Ishikawa (cell line): ENCODE measurements at regions not wholly inside any gene's neighbourhood (a gene's known extent, or its start where the extent isn't known, plus 50 kb on each side); places are given as distances from the start of the nearest gene placed in this dataset.

Experiments
- CEBPB ChIP-seq: IDR thresholded peaks from 2 replicates; pipeline ENCODE4 v1.6.1; 2012
- CREB1 ChIP-seq: IDR thresholded peaks from 2 replicates; pipeline ENCODE4 v1.6.1; 2012; ENCODE audit warnings: low read depth
- EGR1 ChIP-seq: IDR thresholded peaks from 2 replicates; pipeline ENCODE4 v1.6.1; 2012
- EP300 ChIP-seq: IDR thresholded peaks from 2 replicates; pipeline ENCODE4 v1.6.1; 2012; ENCODE audit warnings: borderline replicate concordance
- FOXM1 ChIP-seq: IDR thresholded peaks from 2 replicates; pipeline ENCODE4 v1.6.1; 2012; ENCODE audit warnings: low read depth, borderline replicate concordance
- NFIC ChIP-seq: IDR thresholded peaks from 2 replicates; pipeline ENCODE4 v1.6.1; 2012
- RAD21 ChIP-seq: IDR thresholded peaks from 2 replicates; pipeline ENCODE4 v1.6.1; 2012; ENCODE audit warnings: low read depth
- TAF1 ChIP-seq: IDR thresholded peaks from 2 replicates; pipeline ENCODE4 v1.6.1; 2012; ENCODE audit warnings: low read depth, mild to moderate bottlenecking
- TCF12 ChIP-seq: IDR thresholded peaks from 2 replicates; pipeline ENCODE4 v1.6.1; 2012; ENCODE audit warnings: low read depth
- TEAD4 ChIP-seq: IDR thresholded peaks from 2 replicates; pipeline ENCODE4 v1.6.1; 2012
- USF1 ChIP-seq: IDR thresholded peaks from 2 replicates; pipeline ENCODE4 v1.6.1; 2012
- YY1 ChIP-seq: IDR thresholded peaks from 2 replicates; pipeline ENCODE4 v1.6.1; 2012; ENCODE audit warnings: low read depth
- ZBTB7A ChIP-seq: IDR thresholded peaks from 2 replicates; pipeline ENCODE4 v1.6.1; 2012; ENCODE audit warnings: low read depth
- TF ChIP-seq, protein P1 (sequence below): IDR thresholded peaks from 2 replicates; pipeline ENCODE4 v1.6.1; 2012
- TF ChIP-seq, protein P2 (sequence below): IDR thresholded peaks from 2 replicates; pipeline ENCODE4 v1.6.1; 2012; ENCODE audit warnings: low read depth, mild to moderate bottlenecking

DNA sequence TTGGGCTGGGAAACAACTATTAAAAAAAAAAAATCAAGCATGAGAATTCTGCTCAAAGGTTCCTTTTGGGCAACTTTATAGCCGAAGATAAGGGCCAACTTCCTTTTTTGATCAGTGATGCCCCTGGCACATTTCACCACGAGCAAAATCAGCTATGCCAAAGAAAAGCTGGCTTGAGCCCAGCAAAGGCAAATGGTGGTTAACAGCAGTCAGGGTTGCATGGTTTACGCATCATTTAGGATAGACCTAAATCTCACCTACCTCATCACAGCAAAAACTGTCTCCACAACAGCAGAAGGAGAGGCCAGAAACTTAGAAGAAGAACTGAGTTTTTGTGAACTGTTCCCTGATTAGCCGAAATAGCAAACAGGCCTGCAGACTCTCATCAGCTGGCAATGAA, 220.1 kb upstream of the CDIN1 start:
- TF ChIP-seq, protein P1, sequence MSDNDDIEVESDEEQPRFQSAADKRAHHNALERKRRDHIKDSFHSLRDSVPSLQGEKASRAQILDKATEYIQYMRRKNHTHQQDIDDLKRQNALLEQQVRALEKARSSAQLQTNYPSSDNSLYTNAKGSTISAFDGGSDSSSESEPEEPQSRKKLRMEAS, result no peak
- TF ChIP-seq USF1 (no peak), RAD21 (no peak), CREB1 (no peak), EGR1 (no peak), NFIC (no peak), CEBPB (no peak), TAF1 (no peak), ZBTB7A (no peak), TCF12 (no peak), FOXM1 (no peak)
- TF ChIP-seq, protein P2, sequence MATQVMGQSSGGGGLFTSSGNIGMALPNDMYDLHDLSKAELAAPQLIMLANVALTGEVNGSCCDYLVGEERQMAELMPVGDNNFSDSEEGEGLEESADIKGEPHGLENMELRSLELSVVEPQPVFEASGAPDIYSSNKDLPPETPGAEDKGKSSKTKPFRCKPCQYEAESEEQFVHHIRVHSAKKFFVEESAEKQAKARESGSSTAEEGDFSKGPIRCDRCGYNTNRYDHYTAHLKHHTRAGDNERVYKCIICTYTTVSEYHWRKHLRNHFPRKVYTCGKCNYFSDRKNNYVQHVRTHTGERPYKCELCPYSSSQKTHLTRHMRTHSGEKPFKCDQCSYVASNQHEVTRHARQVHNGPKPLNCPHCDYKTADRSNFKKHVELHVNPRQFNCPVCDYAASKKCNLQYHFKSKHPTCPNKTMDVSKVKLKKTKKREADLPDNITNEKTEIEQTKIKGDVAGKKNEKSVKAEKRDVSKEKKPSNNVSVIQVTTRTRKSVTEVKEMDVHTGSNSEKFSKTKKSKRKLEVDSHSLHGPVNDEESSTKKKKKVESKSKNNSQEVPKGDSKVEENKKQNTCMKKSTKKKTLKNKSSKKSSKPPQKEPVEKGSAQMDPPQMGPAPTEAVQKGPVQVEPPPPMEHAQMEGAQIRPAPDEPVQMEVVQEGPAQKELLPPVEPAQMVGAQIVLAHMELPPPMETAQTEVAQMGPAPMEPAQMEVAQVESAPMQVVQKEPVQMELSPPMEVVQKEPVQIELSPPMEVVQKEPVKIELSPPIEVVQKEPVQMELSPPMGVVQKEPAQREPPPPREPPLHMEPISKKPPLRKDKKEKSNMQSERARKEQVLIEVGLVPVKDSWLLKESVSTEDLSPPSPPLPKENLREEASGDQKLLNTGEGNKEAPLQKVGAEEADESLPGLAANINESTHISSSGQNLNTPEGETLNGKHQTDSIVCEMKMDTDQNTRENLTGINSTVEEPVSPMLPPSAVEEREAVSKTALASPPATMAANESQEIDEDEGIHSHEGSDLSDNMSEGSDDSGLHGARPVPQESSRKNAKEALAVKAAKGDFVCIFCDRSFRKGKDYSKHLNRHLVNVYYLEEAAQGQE, result no peak

GRCh38 chr15:36361351-36361870, 218.0 kb upstream of the CDIN1 start:
- TF ChIP-seq EP300 (no peak), EGR1 (no peak), RAD21 (no peak)

DNA sequence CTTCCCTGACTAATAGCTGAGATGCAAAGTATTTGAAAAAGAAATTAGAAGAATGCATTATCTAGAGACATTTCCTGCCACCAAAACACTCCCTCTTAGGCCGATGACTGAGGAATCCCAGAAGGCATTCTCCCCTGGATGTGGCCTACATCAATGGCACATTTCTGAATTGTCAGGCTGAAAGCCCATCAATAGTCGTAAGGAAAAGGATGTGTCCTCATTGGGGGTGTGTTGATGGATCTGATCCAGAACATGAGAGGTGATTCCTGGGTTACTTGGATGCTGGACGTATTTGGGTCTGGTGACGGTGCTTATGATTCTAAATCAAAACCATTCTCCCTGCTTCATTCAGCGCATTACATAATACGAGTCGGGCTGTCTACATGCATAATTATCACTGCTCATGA, 216.9 kb upstream of the CDIN1 start:
- TF ChIP-seq, protein P2, result no peak
- TF ChIP-seq EP300, result no peak

- TF ChIP-seq TEAD4 (no peak), USF1 (no peak), EGR1 (no peak), CREB1 (no peak), CEBPB (no peak), RAD21 (no peak), TAF1 (no peak), EP300 (no peak), YY1 (no peak), FOXM1 (no peak), TCF12 (no peak)
- TF ChIP-seq, protein P2, result no peak
- TF ChIP-seq, protein P1, result no peak
These were observed 216.1 kb upstream of the CDIN1 start for GRCh38 chr15:36363335-36363734.

GRCh38 chr15:36364377-36364776, 215.0 kb upstream of the CDIN1 start:
- TF ChIP-seq TEAD4 (no peak), CEBPB (no peak), EGR1 (no peak), EP300 (no peak), USF1 (no peak), TCF12 (no peak), CREB1 (no peak), YY1 (no peak), FOXM1 (no peak)
- TF ChIP-seq, protein P1, result no peak
